A204.1 (cell line): ENCODE measurements at regions not wholly inside any gene's neighbourhood (a gene's known extent, or its start where the extent isn't known, plus 50 kb on each side); places are given as distances from the start of the nearest gene placed in this dataset.

Source experiments
- FAIRE-seq: peaks from 2 replicates; lab custom pipeline; 2012; peaks lifted over from hg19 to GRCh38; lab: Jason Lieb, UNC

- FAIRE-seq, result no peak
Measured at GRCh38 chr13:46963904-46964303, 67.1 kb upstream of the HTR2A start.

- FAIRE-seq, result no peak
Measured at GRCh38 chr13:46962281-46962941, 65.6 kb upstream of the HTR2A start.

GRCh38 chr13:46961719-46962118 lies 64.9 kb upstream of the HTR2A start:
- no peak for FAIRE-seq

GRCh38 chr13:46953941-46954340 lies 57.1 kb upstream of the HTR2A start:
- no peak for FAIRE-seq

- no peak for FAIRE-seq
Measured at GRCh38 chr13:46953331-46953730, 56.5 kb upstream of the HTR2A start.

GRCh38 chr13:46951516-46951915 lies 54.7 kb upstream of the HTR2A start:
- no peak for FAIRE-seq

- FAIRE-seq, result no peak
Measured at GRCh38 chr13:46949211-46949610, 52.4 kb upstream of the HTR2A start.

GRCh38 chr13:46948338-46948737 lies 51.5 kb upstream of the HTR2A start:
- no peak for FAIRE-seq

GRCh38 chr13:46947425-46948191 lies 50.8 kb upstream of the HTR2A start:
- no peak for FAIRE-seq
